ENCODE measurements at regions not wholly inside any gene's neighbourhood (a gene's known extent, or its start where the extent isn't known, plus 50 kb on each side); places are given as distances from the start of the nearest gene placed in this dataset.

GRCh38 chr2:67667054-67667908 is 270.1 kb downstream of the ETAA1 start:
- TF ChIP-seq POU6F1 (CRISPR knock-in tag; IDR thresholded peaks at IDR 0.05; ENCODE audit: borderline replicate concordance, low read depth) (no peak), TCF4 (CRISPR knock-in tag; IDR thresholded peaks at IDR 0.05; ENCODE audit: borderline replicate concordance) (no peak; the same call in 1 of the 2 replicates)
